ENCODE measurements at regions not wholly inside any gene's neighbourhood (a gene's known extent, or its start where the extent isn't known, plus 50 kb on each side); places are given as distances from the start of the nearest gene placed in this dataset.

DNA sequence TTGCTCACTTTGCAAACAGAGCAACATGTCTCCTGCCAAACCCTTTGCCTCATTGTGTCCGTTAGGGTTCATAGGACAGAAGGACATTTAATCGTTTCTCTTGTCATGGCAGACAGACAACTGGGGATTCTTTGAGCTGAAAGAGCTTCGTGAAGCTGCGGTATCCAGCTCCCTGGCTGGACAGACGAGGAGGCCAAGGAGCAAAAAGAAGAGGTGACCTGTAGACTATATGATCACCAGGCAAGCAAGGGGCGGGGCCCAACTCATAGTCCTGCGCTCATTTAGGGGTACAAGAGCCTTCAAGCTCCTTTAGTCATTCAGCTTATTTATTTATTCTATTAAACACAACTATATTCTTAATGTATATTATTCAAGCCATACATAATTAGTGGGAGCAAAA lies 66.8 kb upstream of the VRK1 start:
- TF ChIP-seq POLR2AphosphoS5 (IDR thresholded peaks at IDR 0.05) = no peak
- TF ChIP-seq, protein P1, sequence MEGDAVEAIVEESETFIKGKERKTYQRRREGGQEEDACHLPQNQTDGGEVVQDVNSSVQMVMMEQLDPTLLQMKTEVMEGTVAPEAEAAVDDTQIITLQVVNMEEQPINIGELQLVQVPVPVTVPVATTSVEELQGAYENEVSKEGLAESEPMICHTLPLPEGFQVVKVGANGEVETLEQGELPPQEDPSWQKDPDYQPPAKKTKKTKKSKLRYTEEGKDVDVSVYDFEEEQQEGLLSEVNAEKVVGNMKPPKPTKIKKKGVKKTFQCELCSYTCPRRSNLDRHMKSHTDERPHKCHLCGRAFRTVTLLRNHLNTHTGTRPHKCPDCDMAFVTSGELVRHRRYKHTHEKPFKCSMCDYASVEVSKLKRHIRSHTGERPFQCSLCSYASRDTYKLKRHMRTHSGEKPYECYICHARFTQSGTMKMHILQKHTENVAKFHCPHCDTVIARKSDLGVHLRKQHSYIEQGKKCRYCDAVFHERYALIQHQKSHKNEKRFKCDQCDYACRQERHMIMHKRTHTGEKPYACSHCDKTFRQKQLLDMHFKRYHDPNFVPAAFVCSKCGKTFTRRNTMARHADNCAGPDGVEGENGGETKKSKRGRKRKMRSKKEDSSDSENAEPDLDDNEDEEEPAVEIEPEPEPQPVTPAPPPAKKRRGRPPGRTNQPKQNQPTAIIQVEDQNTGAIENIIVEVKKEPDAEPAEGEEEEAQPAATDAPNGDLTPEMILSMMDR (IDR thresholded peaks at IDR 0.05) = no peak
- TF ChIP-seq EP300 (IDR thresholded peaks at IDR 0.05) = no peak
- no peak for TF ChIP-seq POLR2A (IDR thresholded peaks at IDR 0.05)
